PC-3 (cell line): ENCODE measurements at regions not wholly inside any gene's neighbourhood (a gene's known extent, or its start where the extent isn't known, plus 50 kb on each side); places are given as distances from the start of the nearest gene placed in this dataset.

Experiments used
- ATAC-seq: fragments of 200-7000 bp; cut with Tn5 transposase; 2 replicates; pipeline ENCODE4 v1.9.1; 2020; ENCODE audit warnings: mild to moderate bottlenecking, moderate library complexity
- BruUV-seq: library from RNA; stranded (reverse); fragments of 400-500 nt; replicated peaks from 2 replicates; lab custom pipeline; 2021; lab: Mats Ljungman, UMichigan
- CTCF ChIA-PET: fragments of 300-600 bp; sonication (Branson Sonifier 250); formaldehyde crosslinking; loops from one replicate; lab custom pipeline; 2022; ENCODE audit warnings: antibody characterized with exemption; lab: Charles Lee
- POLR2A ChIA-PET: fragments of 300-600 bp; sonication (Branson Sonifier 250); formaldehyde crosslinking; loops from one replicate; lab custom pipeline; 2022; ENCODE audit warnings: antibody characterized with exemption; ENCODE audit not compliant: unreplicated experiment; lab: Charles Lee
- DNase-seq: peaks from one replicate; pipeline ENCODE4 v3.0.0-alpha.2; 2015
- H2AFZ ChIP-seq: fragments of 300-600 bp; sonication (generic); 2 replicates; pipeline ENCODE4 v1.6.0; 2016; ENCODE audit warnings: antibody characterized with exemption, low read length
- H3F3A ChIP-seq: fragments of 300-600 bp; sonication (generic); one replicate; pipeline ENCODE4 v1.6.0; 2017; ENCODE audit warnings: antibody characterized with exemption, low read length, control low read depth, mild to moderate bottlenecking; ENCODE audit not compliant: unreplicated experiment
- H3K27ac ChIP-seq: fragments of 300-600 bp; sonication (generic); 2 replicates; pipeline ENCODE4 v1.5.1; 2016; ENCODE audit warnings: mild to moderate bottlenecking, low read length
- H3K27me3 ChIP-seq: fragments of 300-600 bp; sonication (generic); 2 replicates; pipeline ENCODE4 v1.6.1; 2016; ENCODE audit warnings: low read length, mixed read lengths
- H3K36me3 ChIP-seq: fragments of 300-600 bp; sonication (generic); 2 replicates; pipeline ENCODE4 v1.6.1; 2016; ENCODE audit warnings: low read depth, mixed run types, low read length, mixed read lengths
- H3K4me1 ChIP-seq: fragments of 300-600 bp; sonication (generic); 2 replicates; pipeline ENCODE4 v1.5.1; 2016; ENCODE audit warnings: low read length; ENCODE audit not compliant: insufficient read depth
- H3K4me2 ChIP-seq: fragments of 300-600 bp; sonication (generic); 2 replicates; pipeline ENCODE4 v1.6.0; 2016; ENCODE audit warnings: low read length
- H3K4me3 ChIP-seq: fragments of 300-600 bp; sonication (generic); 2 replicates; pipeline ENCODE4 v1.5.1; 2016; ENCODE audit warnings: mild to moderate bottlenecking, low read length, mixed read lengths
- H3K79me2 ChIP-seq: fragments of 300-600 bp; sonication (generic); 2 replicates; pipeline ENCODE4 v1.6.1; 2017; ENCODE audit warnings: low read length, mixed read lengths
- H3K9ac ChIP-seq: fragments of 300-600 bp; sonication (generic); 2 replicates; pipeline ENCODE4 v1.6.0; 2016; ENCODE audit warnings: mild to moderate bottlenecking, low read length
- H3K9me2 ChIP-seq: fragments of 300-600 bp; sonication (generic); replicated peaks from 2 replicates; pipeline ENCODE4 v1.6.1; 2016; ENCODE audit warnings: mixed run types, low read length, mixed read lengths
- H3K9me3 ChIP-seq: fragments of 300-600 bp; sonication (generic); 2 replicates; pipeline ENCODE4 v1.6.1; 2016; ENCODE audit warnings: low read length, mixed read lengths
- H4K20me1 ChIP-seq: fragments of 300-600 bp; sonication (generic); 2 replicates; pipeline ENCODE4 v1.6.1; 2016; ENCODE audit warnings: low read length, mixed read lengths
- CTCF ChIP-seq: fragments of 300-600 bp; sonication (generic); conservative IDR thresholded peaks from 2 replicates; pipeline ENCODE4 v1.5.1; 2017; ENCODE audit warnings: antibody characterized with exemption, low read depth, mild to moderate bottlenecking, low read length
- EZH2 ChIP-seq: fragments of 300-600 bp; sonication (generic); IDR thresholded peaks from one replicate; pipeline ENCODE4 v1.6.1; 2017; ENCODE audit warnings: antibody characterized with exemption, mild to moderate bottlenecking, low read length; ENCODE audit not compliant: unreplicated experiment
- EZH2phosphoT487 ChIP-seq: fragments of 300-600 bp; sonication (generic); IDR thresholded peaks from 2 replicates; pipeline ENCODE4 v1.6.1; 2018; ENCODE audit warnings: mild to moderate bottlenecking, antibody characterized with exemption, low read length, borderline replicate concordance
- intact Hi-C: fragments of 100-400 bp; cut with micrococcal nuclease; formaldehyde crosslinking; loops from 2 replicates; pipeline ENCODE4 v1.9.0; 2023

GRCh38 chr6:163830641-163831040 lies 416.1 kb downstream of the QKI start:
- no TSS peak for BruUV-seq
- no peak for ATAC-seq
- POLR2A ChIA-PET = no interaction called here

GRCh38 chr6:163828038-163828795 lies 413.7 kb downstream of the QKI start:
- no peak overlapping the region for H2AFZ ChIP-seq
- H3K9me2 ChIP-seq = no peaks in the 10 kb centered on the region
- no peaks in the 10 kb centered on the region for H4K20me1 ChIP-seq
- H3K9ac ChIP-seq = no peak overlapping the region
- DNase-seq (no peak), ATAC-seq (no peak)
- no peaks in the 10 kb centered on the region for H3K36me3 ChIP-seq
- no TSS peak for BruUV-seq
- intact Hi-C loops = no loop called here
- H3K27ac ChIP-seq = no peak overlapping the region
- H3K4me2 ChIP-seq = no peak overlapping the region
- H3K4me3 ChIP-seq = no peak overlapping the region
- no peak for TF ChIP-seq EZH2phosphoT487
- no peak for TF ChIP-seq CTCF
- TF ChIP-seq EZH2 = no peak
- no peaks in the 10 kb centered on the region for H3F3A ChIP-seq
- ChIA-PET CTCF (no interaction called here), POLR2A (no interaction called here)
- H3K27me3 ChIP-seq = no peaks in the 10 kb centered on the region
- H3K79me2 ChIP-seq = no peaks in the 10 kb centered on the region
- H3K4me1 ChIP-seq = no peaks in the 10 kb centered on the region
- H3K9me3 ChIP-seq = no peaks in the 10 kb centered on the region

More at GRCh38 chr6:163830641-163831040, 416.1 kb downstream of the QKI start:
- no peak overlapping the region for H3K27ac ChIP-seq
- H3K36me3 ChIP-seq = no peaks in the 10 kb centered on the region
- H3K9me2 ChIP-seq = no peaks in the 10 kb centered on the region
- no peaks in the 10 kb centered on the region for H3K4me1 ChIP-seq
- no peaks in the 10 kb centered on the region for H3F3A ChIP-seq
- DNase-seq = no peak
- TF ChIP-seq EZH2 = no peak
- TF ChIP-seq CTCF = no peak
- TF ChIP-seq EZH2phosphoT487 = no peak
- no peaks in the 10 kb centered on the region for H3K27me3 ChIP-seq
- no peaks in the 10 kb centered on the region for H3K9me3 ChIP-seq
- CTCF ChIA-PET = no interaction called here
- H4K20me1 ChIP-seq = no peaks in the 10 kb centered on the region
- intact Hi-C loops = no loop called here
- H3K4me2 ChIP-seq = no peak overlapping the region
- no peak overlapping the region for H3K4me3 ChIP-seq
- no peaks in the 10 kb centered on the region for H3K79me2 ChIP-seq
- H3K9ac ChIP-seq = no peak overlapping the region
- H2AFZ ChIP-seq = no peak overlapping the region

GRCh38 chr6:163827143-163827542 lies 412.6 kb downstream of the QKI start:
- CTCF ChIA-PET = no interaction called here
- H2AFZ ChIP-seq = no peak overlapping the region
- no peak for DNase-seq
- no peak overlapping the region for H3K4me2 ChIP-seq
- TF ChIP-seq EZH2phosphoT487 = no peak
- no peak for TF ChIP-seq EZH2
- H3K9me2 ChIP-seq = no peaks in the 10 kb centered on the region
- H3K36me3 ChIP-seq = no peaks in the 10 kb centered on the region
- no peaks in the 10 kb centered on the region for H3K79me2 ChIP-seq
- H3K9ac ChIP-seq = no peak overlapping the region
- intact Hi-C loops = no loop called here
- H3K27ac ChIP-seq = no peak overlapping the region
- H4K20me1 ChIP-seq = no peaks in the 10 kb centered on the region
- no peaks in the 10 kb centered on the region for H3K4me1 ChIP-seq
- H3F3A ChIP-seq = no peaks in the 10 kb centered on the region
- no peak for ATAC-seq
- BruUV-seq = no TSS peak
- no peaks in the 10 kb centered on the region for H3K27me3 ChIP-seq
- no peak overlapping the region for H3K4me3 ChIP-seq
- no peaks in the 10 kb centered on the region for H3K9me3 ChIP-seq
- POLR2A ChIA-PET = no interaction called here
